ENCODE measurements at regions not wholly inside any gene's neighbourhood (a gene's known extent, or its start where the extent isn't known, plus 50 kb on each side); places are given as distances from the start of the nearest gene placed in this dataset.

DNA sequence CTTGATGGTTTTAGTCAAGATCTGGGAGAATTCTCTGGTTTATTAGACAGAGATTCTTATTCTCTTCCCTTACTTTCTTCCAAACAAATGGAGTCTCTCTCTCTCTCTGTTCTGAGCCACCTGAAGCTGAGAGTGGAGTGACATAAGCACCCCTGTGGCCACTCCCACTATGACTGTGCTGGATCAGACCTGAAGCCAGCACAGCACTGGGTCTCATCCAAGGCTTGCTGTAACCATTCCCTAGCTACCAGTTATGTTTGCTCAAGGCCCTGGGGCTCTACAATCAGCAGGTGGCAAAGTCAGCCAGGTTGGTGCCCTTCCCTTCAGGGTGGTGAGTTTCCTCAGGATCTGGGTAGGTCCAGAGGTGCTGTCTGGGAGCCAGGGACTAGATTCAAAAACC is 568.5 kb downstream of the AACS start:
- peaks cover 0 to 4% of the 10 kb centered on the region in 2 experiments; a peak in 1 of 4 replicates for H3K4me1 Mint-ChIP-seq
- Histone ChIP-seq H3K4me1 (ENCODE audit: insufficient read depth, low read length) (no peaks in the 10 kb centered on the region), H3K79me1 (ENCODE audit: insufficient read depth, low read depth, low read length, poor library complexity, severe bottlenecking) (no peaks in the 10 kb centered on the region), H2BK12ac (ENCODE audit: insufficient read length, low read depth, low read length) (no peak overlapping the region), H3K23ac (ENCODE audit: insufficient read length, low read depth, low read length) (no peak overlapping the region), H3K79me2 (ENCODE audit: insufficient read depth, low read length) (no peaks in the 10 kb centered on the region), H4K8ac (replicated peaks; ENCODE audit: insufficient read length, low read depth, low read length) (no peak overlapping the region), H3K14ac (ENCODE audit: insufficient read depth, low read length) (no peak overlapping the region), H2BK15ac (ENCODE audit: low read depth, low read length) (no peak overlapping the region), H4K91ac (ENCODE audit: insufficient read length, low read depth, low read length) (no peak overlapping the region), H3K23me2 (ENCODE audit: insufficient read length, low read depth, low read length, poor library complexity, severe bottlenecking) (no peaks in the 10 kb centered on the region), H4K5ac (ENCODE audit: insufficient read length, low read depth, low read length) (no peak overlapping the region), H2AK5ac (ENCODE audit: insufficient read length, low read length) (no peak overlapping the region), H2BK5ac (ENCODE audit: insufficient read length, low read length) (no peak overlapping the region), H2AFZ (ENCODE audit: low read length) (no peak overlapping the region), H3K27ac (ENCODE audit: insufficient read length, low read depth, low read length) (no peak overlapping the region), H3K9me3 (ENCODE audit: control insufficient read depth, low read depth, low read length) (no peaks in the 10 kb centered on the region), H3K9ac (ENCODE audit: extremely low read depth, insufficient read length, low read length) (no peak overlapping the region), H3K56ac (ENCODE audit: insufficient read length, low read depth, low read length) (no peak overlapping the region), H3K4ac (ENCODE audit: low read depth, low read length) (no peak overlapping the region), H4K20me1 (ENCODE audit: control insufficient read depth, insufficient read depth, insufficient read length) (no peaks in the 10 kb centered on the region), H3K27me3 (ENCODE audit: insufficient read depth, low read length) (no peaks in the 10 kb centered on the region), H2BK20ac (ENCODE audit: low read depth, low read length, poor library complexity, severe bottlenecking) (no peak overlapping the region), H2BK120ac (ENCODE audit: low read depth, low read length, poor library complexity, severe bottlenecking) (no peak overlapping the region), H3K4me2 (ENCODE audit: insufficient read depth, insufficient read length, low read length) (no peak overlapping the region), H3T11ph (ENCODE audit: low read length) (no peak overlapping the region), H3K18ac (ENCODE audit: insufficient read length, low read depth, low read length) (no peak overlapping the region)
- H3K27me3 Mint-ChIP-seq (ENCODE audit: low read depth): peaks cover 1% of the 10 kb centered on the region; the same call in 1 of the 2 replicates
- no peaks in the 10 kb centered on the region; a peak in 1 of 5 replicates for H3K9me3 Mint-ChIP-seq
- H3K27ac Mint-ChIP-seq: peak overlapping the region in 2 of 3 experiments; percentile 56 to 85; a peak in 2 of 7 replicates
- H3K36me3 Mint-ChIP-seq (ENCODE audit: insufficient read depth in 1 of 3, low read depth in 3 of 3): no peaks in the 10 kb centered on the region; a peak in 1 of 7 replicates
- no peak for TF ChIP-seq CTCF (conservative IDR thresholded peaks at IDR 0.05)
- peak; percentile 49 for DNase-seq
- no peak overlapping the region for H3K4me3 Mint-ChIP-seq

All from H9 (cell line).